ENCODE measurements at regions not wholly inside any gene's neighbourhood (a gene's known extent, or its start where the extent isn't known, plus 50 kb on each side); places are given as distances from the start of the nearest gene placed in this dataset.

DNA sequence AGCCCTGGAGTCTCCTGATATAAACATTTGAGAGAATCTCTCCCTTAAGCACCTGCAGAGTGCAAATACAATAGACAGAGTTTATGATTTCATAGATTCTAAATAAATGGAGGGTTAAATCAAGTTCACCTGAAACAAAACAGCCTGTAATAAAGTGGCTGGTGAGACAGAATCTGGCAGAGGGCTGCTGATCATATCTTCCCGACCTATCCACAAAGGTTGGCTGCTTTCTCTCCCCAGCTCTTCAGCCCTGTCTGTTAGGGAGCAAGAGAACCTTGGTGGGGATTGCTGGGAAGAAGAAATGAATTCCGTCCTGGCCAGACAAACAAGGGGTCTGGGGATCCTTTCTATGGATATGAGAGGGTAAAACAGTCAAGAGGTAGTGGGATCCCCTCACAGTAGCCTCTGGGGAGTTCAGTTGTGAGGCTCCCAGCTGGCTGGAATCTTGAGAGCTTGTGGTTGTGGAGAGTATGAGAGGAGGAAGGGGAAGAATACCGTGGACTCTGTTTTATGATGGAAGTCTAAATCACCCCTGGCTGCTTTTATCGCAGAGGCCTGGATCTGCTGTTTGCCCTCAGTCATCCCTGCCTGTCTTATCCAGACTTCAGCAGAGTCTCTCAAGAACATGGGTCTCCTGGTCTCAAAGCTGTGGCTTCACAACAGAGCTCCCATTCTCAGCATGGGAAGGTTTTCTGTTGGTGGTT is 451.3 kb downstream of the NTRK3 start:
- no peaks in the 10 kb centered on the region for H3K36me3 Mint-ChIP-seq (ENCODE audit: low read depth)
- no peak overlapping the region for H3K27ac Mint-ChIP-seq
- CTCF ChIA-PET = no interaction called here
- POLR2A ChIA-PET = no interaction called here
- H3K27me3 Mint-ChIP-seq = no peaks in the 10 kb centered on the region
- DNase-seq = no peak
- TF ChIP-seq, protein P1, sequence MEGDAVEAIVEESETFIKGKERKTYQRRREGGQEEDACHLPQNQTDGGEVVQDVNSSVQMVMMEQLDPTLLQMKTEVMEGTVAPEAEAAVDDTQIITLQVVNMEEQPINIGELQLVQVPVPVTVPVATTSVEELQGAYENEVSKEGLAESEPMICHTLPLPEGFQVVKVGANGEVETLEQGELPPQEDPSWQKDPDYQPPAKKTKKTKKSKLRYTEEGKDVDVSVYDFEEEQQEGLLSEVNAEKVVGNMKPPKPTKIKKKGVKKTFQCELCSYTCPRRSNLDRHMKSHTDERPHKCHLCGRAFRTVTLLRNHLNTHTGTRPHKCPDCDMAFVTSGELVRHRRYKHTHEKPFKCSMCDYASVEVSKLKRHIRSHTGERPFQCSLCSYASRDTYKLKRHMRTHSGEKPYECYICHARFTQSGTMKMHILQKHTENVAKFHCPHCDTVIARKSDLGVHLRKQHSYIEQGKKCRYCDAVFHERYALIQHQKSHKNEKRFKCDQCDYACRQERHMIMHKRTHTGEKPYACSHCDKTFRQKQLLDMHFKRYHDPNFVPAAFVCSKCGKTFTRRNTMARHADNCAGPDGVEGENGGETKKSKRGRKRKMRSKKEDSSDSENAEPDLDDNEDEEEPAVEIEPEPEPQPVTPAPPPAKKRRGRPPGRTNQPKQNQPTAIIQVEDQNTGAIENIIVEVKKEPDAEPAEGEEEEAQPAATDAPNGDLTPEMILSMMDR (IDR thresholded peaks at IDR 0.05) = no peak
- ATAC-seq = no peak
- H3K9me3 Mint-ChIP-seq = no peaks in the 10 kb centered on the region
- intact Hi-C loops (cut with micrococcal nuclease) = no loop called here
- no peaks in the 10 kb centered on the region for H3K4me1 Mint-ChIP-seq (ENCODE audit: low read depth)
- no peak overlapping the region for H3K4me3 Mint-ChIP-seq

DNA sequence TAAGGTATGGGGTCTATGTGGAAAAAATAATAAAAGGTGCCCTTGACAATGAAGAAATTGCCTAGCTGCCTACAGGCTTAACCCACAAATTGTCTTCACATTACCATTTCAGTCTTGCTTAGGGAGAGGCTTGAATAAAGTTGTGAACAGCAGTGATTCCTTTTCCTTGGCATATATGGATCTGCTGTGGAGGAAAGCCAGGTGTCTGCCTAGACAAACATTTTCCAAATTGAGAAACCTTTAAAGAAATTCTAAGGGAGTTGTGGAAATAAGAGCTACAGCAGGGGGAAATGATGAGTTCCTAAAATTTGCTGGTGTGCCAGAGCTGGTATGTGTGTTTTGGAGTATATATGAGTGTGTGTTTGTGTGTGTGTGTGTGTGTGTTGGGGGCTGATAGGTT is 452.1 kb downstream of the NTRK3 start:
- CTCF ChIA-PET = no interaction called here
- intact Hi-C loops (cut with micrococcal nuclease) = no loop called here

DNA sequence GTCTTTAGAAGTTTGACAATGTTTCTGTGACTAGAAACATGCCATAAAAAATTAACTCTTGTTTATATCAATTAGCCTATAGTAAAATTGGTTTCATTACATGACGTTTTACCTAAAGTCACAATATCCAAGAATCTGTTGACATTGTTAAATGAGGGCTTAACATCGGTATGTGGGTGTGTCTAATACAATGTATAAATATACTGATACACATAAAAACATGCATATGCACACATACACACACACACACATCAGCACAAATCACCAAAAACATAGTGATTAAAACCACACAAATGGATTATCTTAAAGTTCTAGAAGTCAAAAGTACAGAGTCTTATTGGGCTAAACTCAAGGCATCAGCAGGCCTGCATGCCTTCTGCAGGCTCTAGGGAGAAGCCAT is 456.7 kb downstream of the NTRK3 start:
- Mint-ChIP-seq H3K9me3 (no peaks in the 10 kb centered on the region), H3K36me3 (ENCODE audit: low read depth) (no peaks in the 10 kb centered on the region), H3K27ac (no peak overlapping the region), H3K4me3 (no peak overlapping the region), H3K4me1 (ENCODE audit: low read depth) (no peaks in the 10 kb centered on the region), H3K27me3 (no peaks in the 10 kb centered on the region)
- no peak for ATAC-seq
- intact Hi-C loops (cut with micrococcal nuclease) = no loop called here
- TF ChIP-seq, protein P1 (IDR thresholded peaks at IDR 0.05) = no peak
- DNase-seq = no peak
- POLR2A ChIA-PET = no interaction called here
- CTCF ChIA-PET = no interaction called here

More for the DNA sequence above, 452.1 kb downstream of the NTRK3 start:
- Mint-ChIP-seq H3K9me3 (no peaks in the 10 kb centered on the region), H3K4me3 (no peak overlapping the region), H3K27ac (no peak overlapping the region), H3K36me3 (ENCODE audit: low read depth) (no peaks in the 10 kb centered on the region), H3K27me3 (no peaks in the 10 kb centered on the region), H3K4me1 (ENCODE audit: low read depth) (no peaks in the 10 kb centered on the region)
- TF ChIP-seq, protein P1 (IDR thresholded peaks at IDR 0.05) = no peak
- DNase-seq (no peak), ATAC-seq (no peak)
- POLR2A ChIA-PET = no interaction called here

DNA sequence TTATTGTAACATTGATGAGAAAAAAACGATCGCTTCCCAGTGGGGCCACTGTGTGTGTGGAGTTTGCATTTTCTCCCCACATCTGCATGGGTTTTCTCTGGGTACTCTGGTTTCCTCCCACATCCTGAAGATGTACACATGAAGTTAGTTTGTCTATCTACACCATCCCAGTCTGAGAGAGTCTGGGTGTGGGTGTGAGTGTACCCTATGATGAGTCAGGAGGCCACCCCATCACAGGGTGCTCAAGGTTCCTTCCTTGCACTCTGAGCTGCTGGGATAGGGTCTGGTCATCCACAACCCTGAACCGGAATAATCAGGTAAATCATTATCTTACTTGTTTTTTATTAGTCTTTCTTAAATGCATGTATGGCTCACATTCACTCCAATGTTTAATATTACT is 457.1 kb downstream of the NTRK3 start:
- H3K4me1 Mint-ChIP-seq (ENCODE audit: low read depth) = no peaks in the 10 kb centered on the region
- CTCF ChIA-PET = no interaction called here
- POLR2A ChIA-PET = no interaction called here

DNA sequence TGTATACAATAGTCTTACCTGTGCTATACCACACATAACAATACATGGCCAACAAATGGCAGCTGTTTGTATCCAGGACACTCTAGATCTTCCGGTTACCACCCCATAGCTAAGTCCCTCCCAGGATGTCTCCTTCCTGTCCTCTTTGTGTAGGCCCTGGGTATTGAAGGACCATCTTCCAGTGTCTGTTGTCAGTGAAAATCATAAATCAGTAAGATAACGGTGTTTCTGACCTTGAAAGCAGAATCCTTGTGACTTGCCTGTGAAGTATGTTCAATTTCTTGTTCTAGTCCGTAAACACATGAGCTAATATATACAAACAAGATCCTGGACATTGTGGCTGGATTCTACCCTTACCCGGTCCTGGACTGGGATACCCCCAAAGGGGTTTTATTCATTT is 462.8 kb downstream of the NTRK3 start:
- intact Hi-C loops (cut with micrococcal nuclease) = no loop called here
- Mint-ChIP-seq H3K27ac (no peak overlapping the region), H3K4me3 (no peak overlapping the region), H3K36me3 (ENCODE audit: low read depth) (no peaks in the 10 kb centered on the region), H3K9me3 (peaks cover 2% of the 10 kb centered on the region), H3K27me3 (no peaks in the 10 kb centered on the region), H3K4me1 (ENCODE audit: low read depth) (no peaks in the 10 kb centered on the region)
- POLR2A ChIA-PET = no interaction called here
- CTCF ChIA-PET = no interaction called here
- DNase-seq = no peak
- no peak for ATAC-seq
- TF ChIP-seq, protein P1 (IDR thresholded peaks at IDR 0.05) = no peak

More for the DNA sequence above, 457.1 kb downstream of the NTRK3 start:
- intact Hi-C loops (cut with micrococcal nuclease) = no loop called here
- Mint-ChIP-seq H3K9me3 (no peaks in the 10 kb centered on the region), H3K36me3 (ENCODE audit: low read depth) (no peaks in the 10 kb centered on the region), H3K27me3 (no peaks in the 10 kb centered on the region), H3K27ac (no peak overlapping the region), H3K4me3 (no peak overlapping the region)
- DNase-seq (no peak), ATAC-seq (no peak)
- TF ChIP-seq, protein P1 (IDR thresholded peaks at IDR 0.05) = no peak
